Breast epithelium (tissue), 4 donors: ENCODE measurements at regions not wholly inside any gene's neighbourhood (a gene's known extent, or its start where the extent isn't known, plus 50 kb on each side); places are given as distances from the start of the nearest gene placed in this dataset.

Source experiments
- DNase-seq, 2 donors: peaks; one replicate each; pipeline ENCODE4 v3.0.0-alpha.2; 2019; ENCODE audit warnings: low spot score in 2 of 2
- H3K27ac ChIP-seq, 2 donors: fragments of 200-600 bp; sonication (generic) in 1 of 2; one replicate each; pipeline ENCODE4 v1.5.1; 2016 to 2019; ENCODE audit warnings: mild to moderate bottlenecking in 1 of 2
- H3K27me3 ChIP-seq, 2 donors: fragments of 200-600 bp; sonication (generic) in 1 of 2; one replicate each; pipeline versions ENCODE4 v1.5.1 to v1.6.0; 2017 to 2019; ENCODE audit warnings: control low read depth in 1 of 2, mild to moderate bottlenecking in 1 of 2
- H3K36me3 ChIP-seq: fragments of 200-600 bp; one replicate; pipeline ENCODE4 v1.5.1; 2019
- H3K4me1 ChIP-seq, 2 donors: fragments of 200-600 bp; sonication (generic); one replicate each; pipeline ENCODE4 v1.5.1; 2016 to 2019; ENCODE audit warnings: control low read depth in 1 of 2
- H3K4me3 ChIP-seq, 3 donors: fragments of 200-600 bp; sonication (generic); 1 replicate in 2 of 3; 2 replicates in 1 of 3; pipeline ENCODE4 v1.5.1; 2016 to 2019; ENCODE audit warnings: mild to moderate bottlenecking in 3 of 3, moderate library complexity in 2 of 3
- H3K9me3 ChIP-seq, 2 donors: fragments of 200-600 bp; sonication (generic) in 1 of 2; one replicate each; pipeline ENCODE4 v1.5.1; 2016 to 2019; ENCODE audit warnings: control low read depth in 1 of 2
- CTCF ChIP-seq, 3 donors: fragments of 450-650 bp; IDR thresholded peaks; one replicate each; pipeline ENCODE4 v1.5.1; 2016 to 2017; ENCODE audit warnings: antibody characterized with exemption in 3 of 3, mild to moderate bottlenecking in 3 of 3, moderate library complexity in 3 of 3
- POLR2A ChIP-seq: fragments of 450-650 bp; IDR thresholded peaks from one replicate; pipeline ENCODE4 v1.6.1; 2016; ENCODE audit warnings: antibody characterized with exemption, mild to moderate bottlenecking, moderate library complexity
- POLR2AphosphoS5 ChIP-seq, 3 donors: sonication (generic); formaldehyde crosslinking; IDR thresholded peaks; one replicate each; pipeline ENCODE4 v1.6.1; 2017; ENCODE audit warnings: antibody characterized with exemption in 3 of 3
- intact Hi-C: fragments of 100-400 bp; cut with DNase I; formaldehyde crosslinking; loops from one replicate; pipeline ENCODE4 v1.15.1; 2023; ENCODE audit warnings: low total_unique reads

GRCh38 chr11:33507967-33508366 lies 192.7 kb downstream of the C11orf91 start:
- H3K27me3 ChIP-seq = no peaks in the 10 kb centered on the region
- DNase-seq = no peak
- intact Hi-C loops = no loop called here
- H3K36me3 ChIP-seq = no peaks in the 10 kb centered on the region
- H3K4me1 ChIP-seq = no peaks in the 10 kb centered on the region
- no peak overlapping the region for H3K27ac ChIP-seq
- no peaks in the 10 kb centered on the region for H3K9me3 ChIP-seq
- TF ChIP-seq POLR2A = no peak
- no peak for TF ChIP-seq CTCF (IDR thresholded peaks at IDR 0.05)
- no peak for TF ChIP-seq POLR2AphosphoS5 (IDR thresholded peaks at IDR 0.05)
- H3K4me3 ChIP-seq = no peak overlapping the region

GRCh38 chr11:33507356-33507755 lies 193.3 kb downstream of the C11orf91 start:
- intact Hi-C loops = no loop called here
- no peak for DNase-seq

GRCh38 chr11:33505093-33505492 lies 195.5 kb downstream of the C11orf91 start:
- no peaks in the 10 kb centered on the region for H3K36me3 ChIP-seq
- no peaks in the 10 kb centered on the region for H3K27me3 ChIP-seq
- DNase-seq = no peak
- intact Hi-C loops = no loop called here
- no peak for TF ChIP-seq CTCF (IDR thresholded peaks at IDR 0.05)
- TF ChIP-seq POLR2A = no peak
- no peak for TF ChIP-seq POLR2AphosphoS5 (IDR thresholded peaks at IDR 0.05)
- H3K27ac ChIP-seq = no peak overlapping the region
- no peak overlapping the region for H3K4me3 ChIP-seq
- no peaks in the 10 kb centered on the region for H3K4me1 ChIP-seq
- no peaks in the 10 kb centered on the region for H3K9me3 ChIP-seq

More at GRCh38 chr11:33507356-33507755, 193.3 kb downstream of the C11orf91 start:
- no peak overlapping the region for H3K27ac ChIP-seq
- TF ChIP-seq CTCF (IDR thresholded peaks at IDR 0.05) (no peak), POLR2A (no peak), POLR2AphosphoS5 (IDR thresholded peaks at IDR 0.05) (no peak)
- H3K4me1 ChIP-seq = no peaks in the 10 kb centered on the region
- no peaks in the 10 kb centered on the region for H3K27me3 ChIP-seq
- H3K9me3 ChIP-seq = no peaks in the 10 kb centered on the region
- H3K4me3 ChIP-seq = no peak overlapping the region
- H3K36me3 ChIP-seq = no peaks in the 10 kb centered on the region

DNA sequence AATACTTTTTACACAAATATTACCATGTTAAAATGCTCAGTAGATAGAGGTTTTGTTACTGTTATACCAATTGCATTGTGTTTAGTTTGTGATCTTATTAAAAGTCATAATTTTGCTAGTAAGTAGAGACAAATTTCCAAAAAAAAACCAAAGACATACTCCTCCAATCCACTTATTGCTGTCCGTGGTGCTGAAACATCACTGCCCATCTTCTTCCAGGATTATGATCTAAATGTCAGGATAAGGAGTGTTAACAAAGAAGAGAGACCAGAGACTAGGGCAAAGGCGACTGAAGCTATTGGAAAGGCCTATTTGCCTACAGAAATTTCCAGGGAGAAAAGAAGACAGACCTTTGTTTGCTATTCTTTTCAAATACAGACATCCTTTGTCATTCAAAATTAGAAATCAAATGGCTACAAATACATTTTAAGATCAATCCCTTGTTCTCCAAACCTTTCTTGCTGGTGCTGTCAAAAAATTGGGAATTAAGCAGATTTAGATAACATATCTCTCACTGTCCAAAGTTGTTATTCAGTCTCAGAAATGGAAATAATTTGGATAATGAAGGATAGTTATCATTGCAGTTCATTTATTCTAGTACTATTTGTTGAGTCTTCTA lies 199.7 kb downstream of the C11orf91 start:
- intact Hi-C loops = no loop called here
- TF ChIP-seq POLR2A (no peak), CTCF (IDR thresholded peaks at IDR 0.05) (no peak), POLR2AphosphoS5 (IDR thresholded peaks at IDR 0.05) (no peak)
- Histone ChIP-seq H3K27me3 (no peaks in the 10 kb centered on the region), H3K4me3 (no peak overlapping the region), H3K36me3 (no peaks in the 10 kb centered on the region), H3K9me3 (no peaks in the 10 kb centered on the region), H3K4me1 (no peaks in the 10 kb centered on the region), H3K27ac (no peak overlapping the region)
- no peak for DNase-seq

DNA sequence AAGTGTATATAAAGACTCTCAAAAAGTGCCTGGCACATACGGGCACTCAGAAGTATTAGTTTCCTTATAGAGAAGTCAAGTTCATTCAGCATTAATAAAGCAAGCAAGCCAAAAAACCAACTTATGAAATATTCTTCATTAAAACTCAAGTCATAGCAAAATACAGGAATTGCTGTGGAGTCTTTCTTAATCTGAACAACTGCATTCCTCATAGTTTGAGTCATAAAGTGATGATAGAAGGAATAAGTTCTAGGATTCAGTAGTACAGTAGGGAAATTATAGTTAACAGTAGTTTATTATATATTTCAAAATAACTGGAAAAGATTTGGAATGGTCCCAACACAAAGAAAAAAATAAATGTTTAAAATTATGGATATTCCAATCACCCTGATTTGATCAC lies 200.3 kb downstream of the C11orf91 start:
- Histone ChIP-seq H3K27me3 (no peaks in the 10 kb centered on the region), H3K4me1 (no peaks in the 10 kb centered on the region)
- intact Hi-C loops = no loop called here

GRCh38 chr11:33492596-33492995 lies 208.0 kb downstream of the C11orf91 start:
- Histone ChIP-seq H3K9me3 (no peaks in the 10 kb centered on the region), H3K4me1 (no peaks in the 10 kb centered on the region), H3K27me3 (no peaks in the 10 kb centered on the region), H3K36me3 (no peaks in the 10 kb centered on the region), H3K4me3 (no peak overlapping the region), H3K27ac (no peak overlapping the region)
- DNase-seq = no peak
- intact Hi-C loops = no loop called here
- TF ChIP-seq POLR2AphosphoS5 (IDR thresholded peaks at IDR 0.05) (no peak), CTCF (IDR thresholded peaks at IDR 0.05) (no peak), POLR2A (no peak)

More for the DNA sequence above, 200.3 kb downstream of the C11orf91 start:
- no peak overlapping the region for H3K4me3 ChIP-seq
- H3K27ac ChIP-seq = no peak overlapping the region
- no peak for TF ChIP-seq POLR2AphosphoS5 (IDR thresholded peaks at IDR 0.05)
- no peaks in the 10 kb centered on the region for H3K36me3 ChIP-seq
- H3K9me3 ChIP-seq = no peaks in the 10 kb centered on the region
- DNase-seq = no peak
